ENCODE measurements at regions not wholly inside any gene's neighbourhood (a gene's known extent, or its start where the extent isn't known, plus 50 kb on each side); places are given as distances from the start of the nearest gene placed in this dataset.

DNA sequence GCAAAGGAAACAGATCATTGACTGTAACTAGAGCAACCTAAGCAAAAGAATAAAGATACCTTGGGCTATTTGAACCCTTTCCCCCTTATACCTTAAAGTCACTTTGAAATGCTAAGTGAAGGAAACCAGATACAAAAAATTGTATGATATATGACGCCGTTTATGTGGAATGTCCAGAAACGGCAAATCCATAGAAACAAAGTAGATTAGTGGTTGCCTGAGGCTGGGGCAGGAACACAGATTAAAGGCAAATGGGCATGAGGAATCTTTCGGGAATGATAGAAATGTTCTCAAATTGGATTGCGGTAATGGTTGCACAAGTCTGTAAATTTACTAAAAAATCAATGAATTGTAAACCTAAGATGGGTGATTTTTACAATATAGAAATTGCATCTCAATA is 160.1 kb upstream of the CCDC54 start:
- TF ChIP-seq, protein P1, sequence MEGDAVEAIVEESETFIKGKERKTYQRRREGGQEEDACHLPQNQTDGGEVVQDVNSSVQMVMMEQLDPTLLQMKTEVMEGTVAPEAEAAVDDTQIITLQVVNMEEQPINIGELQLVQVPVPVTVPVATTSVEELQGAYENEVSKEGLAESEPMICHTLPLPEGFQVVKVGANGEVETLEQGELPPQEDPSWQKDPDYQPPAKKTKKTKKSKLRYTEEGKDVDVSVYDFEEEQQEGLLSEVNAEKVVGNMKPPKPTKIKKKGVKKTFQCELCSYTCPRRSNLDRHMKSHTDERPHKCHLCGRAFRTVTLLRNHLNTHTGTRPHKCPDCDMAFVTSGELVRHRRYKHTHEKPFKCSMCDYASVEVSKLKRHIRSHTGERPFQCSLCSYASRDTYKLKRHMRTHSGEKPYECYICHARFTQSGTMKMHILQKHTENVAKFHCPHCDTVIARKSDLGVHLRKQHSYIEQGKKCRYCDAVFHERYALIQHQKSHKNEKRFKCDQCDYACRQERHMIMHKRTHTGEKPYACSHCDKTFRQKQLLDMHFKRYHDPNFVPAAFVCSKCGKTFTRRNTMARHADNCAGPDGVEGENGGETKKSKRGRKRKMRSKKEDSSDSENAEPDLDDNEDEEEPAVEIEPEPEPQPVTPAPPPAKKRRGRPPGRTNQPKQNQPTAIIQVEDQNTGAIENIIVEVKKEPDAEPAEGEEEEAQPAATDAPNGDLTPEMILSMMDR (conservative IDR thresholded peaks at IDR 0.05) = no peak
- TF ChIP-seq ZFX (IDR thresholded peaks at IDR 0.05) = no peak
